SK-N-MC (cell line): ENCODE measurements at regions not wholly inside any gene's neighbourhood (a gene's known extent, or its start where the extent isn't known, plus 50 kb on each side); places are given as distances from the start of the nearest gene placed in this dataset.

Experiments
- DNase-seq: peaks from one replicate; pipeline ENCODE4 v3.0.0-alpha.2; 2011; ENCODE audit warnings: low read depth, low spot score
- H3K27ac ChIP-seq: fragments of 200-600 bp; sonication (generic); 2 replicates; pipeline ENCODE4 v1.5.1; 2016; ENCODE audit warnings: mixed run types
- H3K36me3 ChIP-seq: fragments of 200-600 bp; sonication (generic); 2 replicates; pipeline ENCODE4 v1.6.1; 2017; ENCODE audit warnings: antibody characterized with exemption, low read length, mixed read lengths; ENCODE audit not compliant: insufficient read depth
- H3K4me3 ChIP-seq: fragments of 200-600 bp; sonication (generic); 2 replicates; pipeline ENCODE4 v1.5.1; 2016
- H3K9ac ChIP-seq: fragments of 200-600 bp; sonication (generic); 2 replicates; pipeline ENCODE4 v1.8.0; 2017; ENCODE audit warnings: mixed run types, mixed read lengths; ENCODE audit not compliant: insufficient read length
- H3K9me3 ChIP-seq: fragments of 200-600 bp; sonication (generic); 2 replicates; pipeline ENCODE4 v1.6.1; 2017; ENCODE audit warnings: low read depth, mild to moderate bottlenecking, antibody characterized with exemption, low read length, moderate library complexity, mixed read lengths
- EZH2 ChIP-seq: fragments of 200-600 bp; sonication (generic); IDR thresholded peaks from one replicate; pipeline ENCODE4 v1.6.1; 2017; ENCODE audit warnings: antibody characterized with exemption
- FOXP2 ChIP-seq: optimal IDR thresholded peaks from 2 replicates; pipeline ENCODE3; 2011; ENCODE audit warnings: mild to moderate bottlenecking, moderate library complexity; ENCODE audit not compliant: insufficient read depth; ENCODE audit errors: extremely low read length, control extremely low read depth
- POLR2AphosphoS5 ChIP-seq: IDR thresholded peaks from 2 replicates; pipeline ENCODE4 v1.6.1; 2012; ENCODE audit warnings: mild to moderate bottlenecking, low read depth, low read length, borderline replicate concordance

DNA sequence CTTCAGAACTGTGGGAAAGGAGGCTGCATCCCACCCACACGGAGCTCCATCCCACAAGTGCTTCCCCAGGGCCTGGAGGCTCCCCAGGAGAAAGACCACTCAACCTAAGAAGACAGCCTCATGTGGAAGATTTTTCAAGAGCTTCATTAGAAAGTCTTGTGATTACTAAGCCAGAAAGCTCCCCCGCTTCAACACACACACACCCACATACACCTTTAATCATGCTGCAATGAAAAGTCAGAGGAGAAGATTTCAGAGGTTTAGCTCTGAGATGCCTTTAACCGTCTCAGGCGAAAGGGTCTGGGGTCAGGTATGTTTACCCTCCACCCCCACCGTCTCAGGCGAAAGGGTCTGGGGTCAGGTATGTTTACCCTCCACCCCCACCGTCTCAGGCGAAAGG lies 634.5 kb upstream of the B3GAT1 start:
- TF ChIP-seq EZH2 (no peak), POLR2AphosphoS5 (no peak), FOXP2 (no peak)
- Histone ChIP-seq H3K9me3 (no peaks in the 10 kb centered on the region), H3K27ac (no peak overlapping the region), H3K4me3 (no peak overlapping the region), H3K36me3 (no peaks in the 10 kb centered on the region), H3K9ac (no peak overlapping the region)
- DNase-seq = no peak

DNA sequence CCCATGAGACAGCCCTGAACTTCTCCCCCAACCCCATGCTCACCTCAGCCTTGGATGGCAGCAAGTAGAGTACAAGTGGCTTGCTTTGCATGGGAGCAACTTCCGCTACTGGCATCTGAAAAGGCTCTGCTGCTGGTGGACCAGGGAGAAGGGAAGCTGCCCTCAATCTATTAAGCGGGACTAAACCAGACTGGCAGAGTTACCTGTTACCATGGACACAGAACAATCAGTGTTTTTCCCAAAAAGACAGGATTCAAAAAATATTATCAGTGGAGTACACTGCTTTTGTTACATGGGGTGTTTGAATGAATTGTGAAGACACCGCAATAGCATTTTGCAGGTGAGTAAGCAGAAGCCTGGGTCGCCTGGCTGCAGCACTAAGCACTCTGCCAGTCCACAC lies 631.4 kb upstream of the B3GAT1 start:
- DNase-seq = no peak
- no peak overlapping the region for H3K9ac ChIP-seq
- TF ChIP-seq EZH2 = no peak
- no peak for TF ChIP-seq FOXP2
- TF ChIP-seq POLR2AphosphoS5 = no peak
- no peak overlapping the region for H3K4me3 ChIP-seq
- no peak overlapping the region for H3K27ac ChIP-seq
- no peaks in the 10 kb centered on the region for H3K36me3 ChIP-seq
- no peaks in the 10 kb centered on the region for H3K9me3 ChIP-seq

DNA sequence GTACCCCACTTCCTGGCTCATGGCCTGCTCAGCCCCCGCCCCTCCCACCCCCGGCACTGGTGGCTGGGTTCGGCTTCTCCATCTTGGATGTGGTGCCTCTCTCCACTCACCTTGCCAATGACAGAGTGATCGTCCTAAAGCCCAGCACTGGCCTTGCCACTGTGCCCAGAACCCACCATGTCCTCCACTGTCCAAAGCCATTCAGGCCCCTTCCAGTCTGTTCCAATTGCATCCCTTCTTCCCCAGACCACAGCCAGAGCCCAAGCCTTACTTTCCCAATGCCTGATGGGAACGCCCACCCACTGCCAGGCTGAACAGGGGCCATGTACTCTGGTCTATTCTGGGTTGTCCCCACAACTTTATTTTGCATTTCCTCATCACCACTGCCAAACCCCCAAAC lies 625.8 kb upstream of the B3GAT1 start:
- no peak for DNase-seq
- TF ChIP-seq POLR2AphosphoS5 (no peak), FOXP2 (no peak), EZH2 (no peak)
- Histone ChIP-seq H3K4me3 (no peak overlapping the region), H3K9ac (no peak overlapping the region), H3K9me3 (no peaks in the 10 kb centered on the region), H3K27ac (no peak overlapping the region), H3K36me3 (no peaks in the 10 kb centered on the region)

DNA sequence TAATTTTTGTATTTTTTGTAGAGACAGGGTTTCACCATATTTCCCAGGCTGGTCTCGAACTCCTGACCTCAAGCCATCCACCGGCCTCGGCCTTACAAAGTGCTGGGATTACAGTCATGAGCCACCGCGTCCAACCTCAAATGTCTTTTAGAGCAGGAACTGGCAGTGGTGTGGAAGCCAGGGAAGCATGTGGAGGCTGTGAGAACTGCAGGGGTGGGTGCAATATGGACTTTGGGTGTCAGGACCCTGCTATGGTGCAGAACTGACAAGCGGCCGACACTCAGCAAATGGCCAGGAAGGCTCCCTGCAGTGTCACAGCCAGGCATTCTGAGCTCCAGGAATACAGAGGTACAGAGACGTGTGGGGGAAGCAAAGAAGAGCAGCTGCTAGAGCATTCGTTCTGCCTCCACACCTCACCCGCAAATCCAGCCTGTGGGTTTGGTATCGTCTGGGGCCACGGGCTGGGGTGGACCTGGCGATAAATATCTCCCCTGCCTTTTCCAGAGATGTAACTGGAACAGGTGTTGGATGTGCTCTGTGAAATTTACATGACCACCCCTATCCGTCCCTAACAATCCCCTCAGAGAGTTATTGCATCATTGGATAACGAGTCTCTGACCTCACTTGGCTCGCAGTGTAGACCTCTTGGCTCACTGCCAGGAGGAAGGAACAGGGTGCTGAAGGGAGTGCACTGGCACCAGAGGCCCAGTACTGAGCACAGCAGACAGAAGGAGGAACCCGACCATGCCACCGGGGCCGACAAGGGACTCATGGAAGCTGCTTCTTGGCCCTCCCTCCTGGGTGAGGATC lies 624.7 kb upstream of the B3GAT1 start:
- H3K9ac ChIP-seq = no peak overlapping the region
- no peak for DNase-seq
- no peaks in the 10 kb centered on the region for H3K36me3 ChIP-seq
- no peak overlapping the region for H3K27ac ChIP-seq
- no peaks in the 10 kb centered on the region for H3K9me3 ChIP-seq
- TF ChIP-seq POLR2AphosphoS5 = no peak
- TF ChIP-seq FOXP2 = no peak
- H3K4me3 ChIP-seq = no peak overlapping the region

DNA sequence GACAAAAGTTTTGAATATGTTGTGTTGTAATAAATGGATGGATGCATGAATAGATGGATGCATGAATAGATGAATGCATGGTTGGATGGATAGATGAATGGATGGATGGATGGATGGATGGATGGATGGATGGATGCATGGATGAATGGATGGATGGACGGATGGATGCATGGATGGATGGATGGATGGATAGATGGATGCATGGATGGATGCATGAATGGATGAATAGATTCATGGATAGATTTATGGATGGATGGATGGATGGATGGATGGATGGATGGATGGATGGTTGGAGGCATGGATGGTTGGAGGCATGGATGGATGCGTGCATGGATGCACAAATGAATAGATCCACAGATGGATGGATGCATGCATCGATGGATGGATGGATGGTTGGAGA lies 623.2 kb upstream of the B3GAT1 start:
- Histone ChIP-seq H3K9me3 (no peaks in the 10 kb centered on the region), H3K9ac (no peak overlapping the region), H3K27ac (no peak overlapping the region), H3K36me3 (no peaks in the 10 kb centered on the region), H3K4me3 (no peak overlapping the region)
- TF ChIP-seq POLR2AphosphoS5 = no peak
- TF ChIP-seq FOXP2 = no peak
- TF ChIP-seq EZH2 = no peak
- no peak for DNase-seq

DNA sequence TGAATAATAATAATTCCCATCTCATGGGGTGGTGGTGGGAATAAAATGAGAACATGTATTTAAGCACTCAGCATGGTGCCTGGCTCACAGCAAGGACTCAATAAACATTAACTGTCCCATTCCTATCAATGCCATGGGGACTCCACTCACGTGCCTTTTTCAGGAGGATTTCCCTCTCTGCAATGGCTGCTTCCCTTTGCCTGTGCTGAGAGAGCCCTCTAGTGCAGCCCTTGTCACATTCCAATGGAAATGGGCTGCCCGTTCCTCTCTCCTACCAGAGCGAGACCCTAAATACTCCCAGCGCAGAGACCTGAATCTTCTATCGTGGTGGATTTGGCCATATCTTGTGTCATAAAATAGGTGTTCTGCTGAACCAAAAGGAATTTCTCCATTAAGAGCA lies 621.5 kb upstream of the B3GAT1 start:
- H3K9me3 ChIP-seq = no peaks in the 10 kb centered on the region
- TF ChIP-seq POLR2AphosphoS5 (no peak), EZH2 (no peak), FOXP2 (no peak)
- H3K36me3 ChIP-seq = no peaks in the 10 kb centered on the region
- no peak for DNase-seq
- H3K27ac ChIP-seq = peak overlapping the region; percentile 64
- H3K4me3 ChIP-seq = no peak overlapping the region
- H3K9ac ChIP-seq = peak overlapping the region; percentile 49

DNA sequence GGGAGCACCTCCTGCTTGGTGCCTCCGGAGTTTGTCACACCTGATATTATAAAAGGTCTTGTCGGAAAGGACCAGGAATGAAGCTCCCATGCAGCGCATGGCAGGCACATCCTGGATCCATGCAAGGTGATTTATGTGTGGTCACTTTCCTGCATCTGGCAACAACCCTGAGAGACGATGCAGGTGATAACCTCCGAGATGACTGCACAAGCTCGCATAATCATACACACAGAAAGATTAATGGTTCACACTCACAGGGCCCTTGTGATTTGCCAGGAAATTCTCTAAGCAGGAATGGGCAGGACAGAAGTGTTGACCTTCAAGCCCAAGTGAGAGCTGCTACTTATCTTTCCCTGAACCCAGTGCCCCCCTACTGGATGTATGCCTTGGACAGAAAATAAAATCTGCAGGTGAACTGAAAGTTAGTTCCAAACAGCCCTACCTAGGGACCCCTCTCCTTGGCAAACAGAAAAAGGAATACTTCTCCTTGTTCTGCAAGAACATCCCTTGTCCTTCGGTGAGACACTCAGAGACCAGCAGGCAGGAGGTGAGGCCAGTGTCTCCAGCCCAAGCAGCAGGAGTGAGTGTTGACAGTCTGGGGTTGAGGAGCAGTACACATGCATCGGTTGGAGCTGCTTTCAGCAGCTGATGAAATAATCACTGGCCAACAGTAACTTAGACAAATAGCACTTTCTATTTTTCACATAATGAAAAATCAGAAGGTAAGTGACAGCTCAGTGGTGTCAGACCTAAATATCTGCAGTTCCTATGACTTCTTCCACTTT lies 619.4 kb upstream of the B3GAT1 start:
- H3K4me3 ChIP-seq = no peak overlapping the region
- H3K9me3 ChIP-seq = no peaks in the 10 kb centered on the region
- no peak for DNase-seq
- no peaks in the 10 kb centered on the region for H3K36me3 ChIP-seq
- H3K27ac ChIP-seq = no peak overlapping the region
- TF ChIP-seq POLR2AphosphoS5 (no peak), EZH2 (no peak), FOXP2 (no peak)
- no peak overlapping the region for H3K9ac ChIP-seq

DNA sequence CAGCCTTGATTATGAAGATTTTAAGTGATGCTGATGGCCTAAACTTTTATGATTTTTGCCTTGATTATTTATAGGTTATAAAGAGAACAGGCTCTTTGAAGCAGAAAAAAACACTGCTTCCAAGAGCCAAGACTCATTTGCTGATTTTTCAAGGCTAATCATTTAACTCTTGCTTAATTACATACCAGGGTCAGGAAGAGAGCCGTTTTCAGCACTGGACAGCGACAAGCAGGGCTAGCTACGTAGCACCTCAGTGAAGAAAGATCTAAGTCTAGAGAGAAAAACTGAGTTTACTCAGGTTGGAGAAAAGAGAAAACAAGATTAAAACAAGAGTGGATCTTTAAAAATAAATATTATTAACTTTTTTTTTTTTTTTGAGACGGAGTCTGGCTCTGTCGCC lies 615.4 kb upstream of the B3GAT1 start:
- no peaks in the 10 kb centered on the region for H3K9me3 ChIP-seq
- no peak overlapping the region for H3K27ac ChIP-seq
- no peaks in the 10 kb centered on the region for H3K36me3 ChIP-seq
- H3K9ac ChIP-seq = no peak overlapping the region
- H3K4me3 ChIP-seq = no peak overlapping the region
- DNase-seq = peak; percentile 57
- TF ChIP-seq EZH2 = no peak
- TF ChIP-seq FOXP2 = no peak
- TF ChIP-seq POLR2AphosphoS5 = no peak
